Glomerular endothelial cell (primary cell): ENCODE measurements at regions not wholly inside any gene's neighbourhood (a gene's known extent, or its start where the extent isn't known, plus 50 kb on each side); places are given as distances from the start of the nearest gene placed in this dataset.
"Not testable (repeated sequence)": the region's sequence is repeated elsewhere in the genome, so short reads cannot be mapped to it uniquely, and the experiment has no call there.

Source experiments
- DNase-seq: peaks from one replicate; pipeline ENCODE4 v3.0.0-alpha.2; 2011; ENCODE audit warnings: low read depth, low spot score; ENCODE audit errors: extremely low read depth

GRCh38 chr1:30008372-30008997, 714.9 kb downstream of the MATN1 start:
- DNase-seq, result no peak

- DNase-seq, result no peak
Observed at GRCh38 chr1:30005972-30006619, 717.3 kb downstream of the MATN1 start.

- DNase-seq, result no peak
Observed at GRCh38 chr1:30001732-30002039, 721.7 kb downstream of the MATN1 start.

- no peak for DNase-seq
Observed at GRCh38 chr1:30001011-30001731, 722.2 kb downstream of the MATN1 start.

GRCh38 chr1:30000266-30000665, 723.1 kb downstream of the MATN1 start:
- DNase-seq, result no peak

- no peak for DNase-seq
Observed at GRCh38 chr1:29999595-29999994, 723.8 kb downstream of the MATN1 start.

- no peak for DNase-seq
Observed at GRCh38 chr1:29998686-29999085, 724.7 kb downstream of the MATN1 start.

- DNase-seq, result not testable (repeated sequence)
Observed at GRCh38 chr1:29997818-29998217, 725.6 kb downstream of the MATN1 start.

- no peak for DNase-seq
Observed at GRCh38 chr1:29993950-29994349, 729.4 kb downstream of the MATN1 start.

GRCh38 chr1:29991815-29992214, 731.6 kb downstream of the MATN1 start:
- no peak for DNase-seq

- DNase-seq, result no peak
Observed at GRCh38 chr1:29991025-29991424, 732.4 kb downstream of the MATN1 start.

- DNase-seq, result no peak
Observed at GRCh38 chr1:29990304-29990703, 733.1 kb downstream of the MATN1 start.

GRCh38 chr1:29986986-29987385, 736.4 kb downstream of the MATN1 start:
- DNase-seq, result no peak

GRCh38 chr1:29985606-29985945, 737.8 kb downstream of the MATN1 start:
- no peak for DNase-seq

GRCh38 chr1:29984862-29985605, 738.4 kb downstream of the MATN1 start:
- DNase-seq, result no peak

- DNase-seq, result no peak
Observed at GRCh38 chr1:29984166-29984861, 739.1 kb downstream of the MATN1 start.

GRCh38 chr1:29983321-29983720, 740.1 kb downstream of the MATN1 start:
- no peak for DNase-seq

- DNase-seq, result no peak
Observed at GRCh38 chr1:29981586-29982239, 741.7 kb downstream of the MATN1 start.

- DNase-seq, result no peak
Observed at GRCh38 chr1:29977550-29977949, 741.2 kb downstream of the PTPRU start.

- no peak for DNase-seq
Observed at GRCh38 chr1:29975036-29975694, 738.8 kb downstream of the PTPRU start.
